Middle frontal gyrus (tissue), 1 donor: ENCODE measurements at regions not wholly inside any gene's neighbourhood (a gene's known extent, or its start where the extent isn't known, plus 50 kb on each side); places are given as distances from the start of the nearest gene placed in this dataset.

Experiments used
- DNase-seq: peaks from one replicate; pipeline ENCODE4 v3.0.0-alpha.2; 2015; ENCODE audit warnings: low spot score; ENCODE audit errors: extremely low spot score

GRCh38 chr1:95427525-95427924, 193.5 kb downstream of the RWDD3 start:
- no peak for DNase-seq

- DNase-seq, result no peak
These were observed 197.2 kb downstream of the RWDD3 start for GRCh38 chr1:95431235-95431634.

DNA sequence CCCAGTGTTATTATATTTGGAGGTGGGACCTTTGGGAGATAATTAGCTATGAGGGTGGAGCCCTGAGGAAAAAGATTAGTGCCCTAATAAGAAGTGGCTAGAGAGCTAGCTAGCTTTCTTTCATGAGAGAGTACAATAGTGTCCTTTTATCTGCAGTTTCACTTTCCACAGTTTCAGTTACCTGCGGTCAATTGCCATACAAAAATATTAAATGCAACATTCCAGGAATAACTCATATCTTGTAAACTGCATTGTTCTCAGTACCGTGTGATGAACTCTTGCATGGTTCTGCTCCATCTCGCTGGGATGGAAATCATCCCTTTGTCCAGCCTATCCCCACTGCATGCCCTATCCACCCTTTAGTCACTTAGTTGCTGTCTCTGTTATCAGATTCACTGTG, 201.6 kb downstream of the RWDD3 start:
- no peak for DNase-seq

GRCh38 chr1:95437011-95437410, 203.0 kb downstream of the RWDD3 start:
- DNase-seq, result no peak

DNA sequence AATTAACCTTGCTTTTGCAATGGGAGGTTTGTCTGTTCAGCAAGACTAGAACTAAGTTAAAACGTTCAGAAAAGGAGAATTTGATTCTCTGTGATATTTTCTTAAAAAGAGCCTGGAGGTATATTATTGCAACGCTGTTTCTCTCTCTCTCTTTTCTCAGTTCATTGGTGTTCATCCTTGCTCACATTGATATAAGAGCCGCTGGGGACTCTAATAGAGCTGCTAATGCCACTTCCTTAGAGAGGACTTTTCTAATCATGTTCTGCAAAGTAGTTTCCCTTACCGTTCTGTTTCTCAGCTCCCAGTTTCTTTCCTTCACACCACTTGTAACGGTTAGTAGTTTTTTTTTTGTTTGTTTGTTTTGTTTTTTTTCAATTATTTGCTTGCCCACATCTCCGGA, 203.8 kb downstream of the RWDD3 start:
- no peak for DNase-seq

DNA sequence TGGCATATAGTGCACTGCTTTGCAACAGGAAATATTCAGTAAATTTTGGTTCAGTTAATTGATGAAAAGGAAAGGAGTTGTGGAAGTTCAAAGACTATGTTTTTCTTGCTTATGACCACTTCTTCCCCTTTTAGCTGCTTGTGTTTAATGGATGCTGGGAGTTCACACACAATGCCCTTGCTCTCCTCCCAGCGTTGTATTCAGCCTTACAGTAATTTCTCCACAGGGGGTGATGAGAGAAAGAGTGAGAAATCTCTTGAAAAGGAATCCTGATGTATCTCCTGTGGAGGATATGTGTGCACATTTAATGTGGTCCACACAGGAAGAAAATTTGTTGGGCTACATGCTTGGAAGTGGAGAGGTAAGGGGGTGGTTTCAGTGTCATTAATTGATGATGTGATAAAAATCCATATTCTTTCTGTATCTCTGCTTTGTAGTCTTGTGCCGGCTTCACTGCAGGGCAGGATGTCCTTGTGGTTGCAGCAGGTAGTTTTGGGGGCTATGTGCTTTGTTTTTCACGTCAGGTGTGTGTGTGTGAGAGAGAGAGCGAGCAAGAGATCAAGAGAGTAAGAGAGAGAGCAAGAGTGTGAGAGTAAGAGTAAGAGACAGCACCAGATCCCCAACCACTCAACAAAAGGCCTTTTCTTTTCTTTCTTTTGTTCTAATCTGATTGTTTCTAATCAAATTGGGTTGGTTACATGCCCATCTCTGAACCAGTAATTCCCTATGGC, 204.4 kb downstream of the RWDD3 start:
- no peak for DNase-seq

DNA sequence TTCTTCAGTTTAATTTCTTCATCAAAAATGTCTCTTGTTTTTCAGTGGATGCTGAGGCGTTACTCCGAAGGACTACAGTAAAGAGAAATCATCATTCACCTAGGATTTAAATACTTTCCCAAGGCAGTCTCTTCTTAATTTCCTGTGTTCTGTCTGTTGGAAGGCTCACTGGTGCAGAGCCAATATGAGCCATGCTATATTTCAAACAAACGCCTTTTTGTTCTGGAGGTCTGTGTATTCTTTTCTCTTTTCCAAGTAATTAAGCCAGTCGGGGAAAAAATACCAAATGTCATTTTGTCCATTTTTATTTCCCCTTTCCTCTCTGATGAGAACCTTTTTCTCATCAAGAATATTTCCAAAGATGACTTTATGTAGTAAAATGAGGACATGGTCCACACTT, 206.5 kb downstream of the RWDD3 start:
- DNase-seq, result no peak

GRCh38 chr1:95449516-95449915, 215.5 kb downstream of the RWDD3 start:
- DNase-seq, result no peak

DNA sequence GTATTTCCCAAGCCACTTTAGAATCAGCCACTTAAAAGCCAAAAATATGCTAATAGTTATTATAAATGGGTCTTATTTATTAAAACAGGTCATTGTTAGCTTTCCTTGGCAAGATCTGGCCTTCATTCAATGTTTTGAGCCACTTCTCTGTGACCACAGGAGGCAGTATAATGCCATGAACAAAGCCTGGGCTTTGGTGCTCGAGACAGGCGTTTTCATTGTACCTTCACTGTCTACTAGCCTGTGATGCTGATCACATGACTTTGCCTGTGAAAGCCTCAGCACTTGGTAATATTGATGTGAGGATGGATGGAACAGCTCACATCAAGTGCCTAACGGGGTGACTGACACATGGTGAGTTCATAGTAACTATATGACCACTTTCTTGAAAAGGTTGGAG, 217.0 kb downstream of the RWDD3 start:
- no peak for DNase-seq

GRCh38 chr1:95451904-95452303, 217.9 kb downstream of the RWDD3 start:
- DNase-seq, result no peak

DNA sequence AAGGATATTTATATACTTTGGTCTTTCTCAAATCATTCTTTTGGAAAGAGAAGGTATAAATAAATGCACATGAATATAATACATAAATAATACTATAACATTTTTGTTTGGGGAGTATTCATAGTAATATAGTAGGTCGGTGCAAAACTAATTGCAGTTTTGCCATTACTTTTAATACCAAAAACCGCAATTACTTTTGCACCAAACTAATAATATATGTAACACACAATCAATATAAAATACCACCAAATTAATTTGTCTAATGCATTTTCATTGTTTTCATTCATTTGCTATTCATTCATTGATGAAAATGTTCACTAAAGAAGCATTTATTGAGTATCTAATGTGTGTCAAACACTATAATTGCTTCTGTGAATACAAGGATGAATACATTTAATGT, 219.0 kb downstream of the RWDD3 start:
- no peak for DNase-seq

DNA sequence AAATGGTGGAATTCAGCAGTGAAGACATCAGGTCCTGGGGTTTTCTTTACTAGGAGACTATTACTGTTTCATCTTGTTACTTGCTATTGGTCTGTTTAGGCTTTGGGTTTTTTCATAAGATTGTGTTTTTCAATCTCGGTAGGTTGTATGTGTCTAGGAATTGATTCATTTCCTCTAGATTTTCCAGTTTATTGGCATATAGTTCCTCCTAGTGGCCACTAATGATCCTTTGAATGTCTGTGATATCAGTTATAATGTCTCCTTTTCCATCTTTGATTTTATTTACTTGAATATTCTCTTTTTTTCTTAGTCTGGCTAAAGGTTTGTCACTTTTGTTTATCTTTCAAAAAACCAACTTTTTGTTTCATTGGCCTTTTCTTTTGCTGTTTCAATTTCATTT, 233.0 kb downstream of the RWDD3 start:
- no peak for DNase-seq

GRCh38 chr1:95475686-95476457, 241.9 kb downstream of the RWDD3 start:
- no peak for DNase-seq

DNA sequence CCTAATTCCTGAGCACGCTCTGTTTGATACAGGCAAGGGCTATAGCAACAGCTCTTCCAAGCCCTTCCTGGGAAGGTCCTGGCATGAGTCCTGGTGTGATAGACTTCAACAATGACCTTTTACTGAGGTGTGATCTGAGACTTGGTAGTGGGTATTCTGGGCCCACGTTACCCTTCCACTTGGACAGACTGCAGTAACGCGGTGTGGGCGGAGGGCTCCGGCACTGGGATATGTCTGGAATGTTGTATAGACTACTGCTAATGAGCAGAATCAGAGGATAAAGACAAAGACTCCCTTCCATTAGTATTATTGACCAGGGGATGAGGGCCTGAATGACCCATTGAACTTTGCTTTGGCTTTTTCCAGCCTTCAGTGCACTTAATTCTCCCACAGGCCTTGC, 262.3 kb downstream of the RWDD3 start:
- no peak for DNase-seq

DNA sequence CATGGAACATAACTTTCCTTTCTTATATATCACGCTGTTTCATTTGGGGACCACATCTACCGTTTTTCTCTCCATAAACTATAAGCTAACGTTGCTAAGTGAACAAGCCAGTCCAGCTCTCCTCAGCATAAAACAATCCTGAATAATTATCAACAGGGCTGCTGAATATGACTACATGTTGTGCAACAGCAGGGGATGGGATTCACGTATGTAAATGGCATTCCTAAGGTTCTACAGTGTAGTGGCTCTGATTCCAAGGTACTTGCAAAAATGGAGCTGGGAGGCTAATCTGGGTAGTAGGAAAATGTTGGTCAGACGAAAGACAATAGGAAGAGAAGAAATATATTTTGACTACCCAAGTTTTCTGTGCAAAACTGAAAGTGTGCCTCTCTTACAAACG, 262.8 kb downstream of the RWDD3 start:
- DNase-seq, result no peak

DNA sequence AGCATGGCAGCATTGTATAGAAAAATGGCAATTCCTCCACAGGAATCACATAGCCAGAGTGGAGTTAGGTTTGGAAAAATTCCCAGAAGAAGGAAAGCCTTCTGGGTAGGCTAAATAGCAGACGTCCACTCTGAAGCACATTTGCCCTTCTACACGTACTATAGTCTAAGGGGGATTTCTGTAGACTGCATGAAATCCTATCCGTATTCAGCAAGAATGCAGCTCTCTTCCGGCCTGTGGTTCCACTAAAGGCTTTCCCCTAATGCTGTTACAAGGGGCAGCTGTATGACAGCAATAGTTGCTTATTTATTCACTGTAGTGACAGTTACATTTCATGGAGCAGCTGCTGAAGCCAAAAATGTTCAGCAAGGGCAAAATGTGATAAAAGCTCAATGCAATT, 263.6 kb downstream of the RWDD3 start:
- DNase-seq, result no peak

- peak; percentile 14 for DNase-seq
These were observed 269.4 kb downstream of the RWDD3 start for GRCh38 chr1:95503278-95504030.

GRCh38 chr1:95504321-95504720, 270.3 kb downstream of the RWDD3 start:
- no peak for DNase-seq

- no peak for DNase-seq
These were observed 272.9 kb downstream of the RWDD3 start for GRCh38 chr1:95506736-95507414.

GRCh38 chr1:95509989-95510388, 276.0 kb downstream of the RWDD3 start:
- DNase-seq, result peak; percentile 8

- DNase-seq, result no peak
These were observed 278.9 kb downstream of the RWDD3 start for GRCh38 chr1:95512925-95513324.

DNA sequence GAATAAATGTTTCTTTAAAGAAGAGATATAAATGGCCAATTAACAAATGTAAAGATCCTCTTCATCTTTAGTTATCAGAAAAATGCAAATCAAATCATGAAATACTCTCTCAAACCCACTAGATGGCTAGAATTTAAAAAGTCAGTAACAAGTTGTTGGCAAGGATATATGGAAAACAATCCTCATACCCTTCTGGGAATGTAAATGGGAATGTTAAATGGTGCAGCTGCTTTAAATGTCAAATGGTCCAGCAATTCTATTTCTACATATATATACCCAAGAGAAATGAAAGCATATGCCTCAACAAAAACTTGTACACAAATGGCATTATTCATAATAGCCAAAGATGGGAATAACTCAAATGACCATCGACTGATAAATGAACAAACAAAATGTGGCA, 283.5 kb downstream of the RWDD3 start:
- no peak for DNase-seq
